ENCODE measurements at regions not wholly inside any gene's neighbourhood (a gene's known extent, or its start where the extent isn't known, plus 50 kb on each side); places are given as distances from the start of the nearest gene placed in this dataset.

- TF ChIP-seq YY1 (IDR thresholded peaks at IDR 0.05; ENCODE audit: insufficient read depth, insufficient read length) (no peak), ZNF274 (IDR thresholded peaks at IDR 0.05; ENCODE audit: low read depth, low read length) (no peak)
These were observed 76.7 kb upstream of the ARHGAP24 start for GRCh38 chr4:85398276-85398675.

Data from NT2/D1 (cell line).